Heart left ventricle (tissue), 16 donors: ENCODE measurements at regions not wholly inside any gene's neighbourhood (a gene's known extent, or its start where the extent isn't known, plus 50 kb on each side); places are given as distances from the start of the nearest gene placed in this dataset.

Experiments used
- ATAC-seq, 4 donors: fragments of 200-7000 bp; cut with Tn5 transposase; one replicate each; pipeline ENCODE4 v1.9.1; 2020 to 2022; ENCODE audit warnings: moderate library complexity in 4 of 4, mild to moderate bottlenecking in 3 of 4, moderate number of reproducible peaks in 1 of 4
- DNase-seq, 5 donors: peaks; one replicate each; pipeline ENCODE4 v3.0.0-alpha.2; 2020
- H3K27ac ChIP-seq, 12 donors: fragments of 200-600 bp; sonication (generic) in 4 of 12; one replicate each; pipeline versions ENCODE4 v1.5.0 to v1.8.0; 2016 to 2022; ENCODE audit warnings: mild to moderate bottlenecking in 2 of 12
- H3K27me3 ChIP-seq, 9 donors: fragments of 200-600 bp; sonication (generic) in 2 of 9; one replicate each; pipeline versions ENCODE4 v1.5.1 to v1.8.0; 2016 to 2022; ENCODE audit warnings: mild to moderate bottlenecking in 3 of 9
- H3K36me3 ChIP-seq, 9 donors: fragments of 200-600 bp; sonication (generic) in 2 of 9; one replicate each; pipeline versions ENCODE4 v1.5.0 to v1.8.0; 2018 to 2022; ENCODE audit warnings: mild to moderate bottlenecking in 2 of 9
- H3K4me1 ChIP-seq, 12 donors: fragments of 200-600 bp; sonication (generic) in 4 of 12; one replicate each; pipeline versions ENCODE4 v1.5.0 to v1.8.0; 2016 to 2022; ENCODE audit warnings: mild to moderate bottlenecking in 3 of 12
- H3K4me3 ChIP-seq, 12 donors: fragments of 200-600 bp; sonication (generic) in 4 of 12; one replicate each; pipeline versions ENCODE4 v1.5.0 to v1.8.0; 2017 to 2022; ENCODE audit warnings: mild to moderate bottlenecking in 9 of 12, moderate library complexity in 4 of 12
- H3K9me3 ChIP-seq, 12 donors: fragments of 200-600 bp; sonication (generic) in 4 of 12; one replicate each; pipeline versions ENCODE4 v1.5.0 to v1.8.0; 2016 to 2022; ENCODE audit warnings: mild to moderate bottlenecking in 1 of 12
- POLR2A ChIP-seq, 2 donors: fragments of 450-650 bp; IDR thresholded peaks; one replicate each; pipeline ENCODE4 v1.6.1; 2017; ENCODE audit warnings: antibody characterized with exemption in 2 of 2, mild to moderate bottlenecking in 2 of 2, moderate library complexity in 2 of 2
- WGBS, 4 donors: extraction: QIAGEN DNeasy Blood & Tissue Kit in 2 of 4; methylation state at CpG; one replicate each; pipeline versions ENCODE4 v1.1.5 to v1.1.7; 2013 to 2018; 5-methylcytosine and 5-hydroxymethylcytosine counted together
- intact Hi-C, 10 donors: fragments of 100-400 bp; cut with DNase I; formaldehyde crosslinking; loops; one replicate each; pipeline versions ENCODE4 v1.11.1 to v1.14.2; 2022
- TF ChIP-seq, protein P1 (sequence below), 12 donors: fragments of 200-600 bp; sonication (generic) in 4 of 12; IDR thresholded peaks; one replicate each; pipeline versions ENCODE4 v1.5.0 to v1.8.0; 2018 to 2022; ENCODE audit warnings: antibody characterized with exemption in 12 of 12, mild to moderate bottlenecking in 5 of 12
- donor health status: ischemic (EF 13 %, LVEDD 7.1; RV severe dilation, severe dysfunction).
- donor health status: healthy with polysubstance abuse.
- donor health status: DM: no; HTN: yes; CAD: no.
- donor health status: DM: no; HTN: no; CAD: no.
- donor health status: ischemic (EF 25% LVEDD 6.9; RV normal size, moderate dysfunction).
- donor health status: ischemic (EF 25% LVEDD 5.7; RV mildly dilated, moderate dysfunction).
- donor health status: healthy.
- donor health status: DM: yes; HTN: yes; CAD: no.
- donor health status: ischemic (EF 35%, LVEDD 5.7; RV mildly dilated, moderate dysfunction).
- donor health status: nonischemic (EF 11% LVEDD 7.7; RV severe dilation, severe dysfunction).
- donor health status: DM: yes; HTN: yes; CAD: no.
- donor health status: PGD.
- donor health status: ischemic (EF 29% LVEDD 5.4; RV normal size, mild dysfunction).
- donor health status: nonischemic (EF 23%, LVEDD 6.1; RV moderate dilation, normal function).

GRCh38 chr2:235257590-235257989, 236.3 kb upstream of the AGAP1 start:
- no peak overlapping the region for H3K4me3 ChIP-seq
- no peaks in the 10 kb centered on the region for H3K9me3 ChIP-seq
- H3K27me3 ChIP-seq, result peaks cover 0 to 3% (median 0%) of the 10 kb centered on the region in 9 donors
- H3K36me3 ChIP-seq, result no peaks in the 10 kb centered on the region
- H3K27ac ChIP-seq, result no peak overlapping the region
- no peak for ATAC-seq
- WGBS, 4 donors, result 87 to 100% (median 99%) methylated on average over 1 of the region's 1 CpG
- H3K4me1 ChIP-seq, result peaks cover 0 to under 1% (median 0%) of the 10 kb centered on the region in 12 donors
- TF ChIP-seq, protein P1, sequence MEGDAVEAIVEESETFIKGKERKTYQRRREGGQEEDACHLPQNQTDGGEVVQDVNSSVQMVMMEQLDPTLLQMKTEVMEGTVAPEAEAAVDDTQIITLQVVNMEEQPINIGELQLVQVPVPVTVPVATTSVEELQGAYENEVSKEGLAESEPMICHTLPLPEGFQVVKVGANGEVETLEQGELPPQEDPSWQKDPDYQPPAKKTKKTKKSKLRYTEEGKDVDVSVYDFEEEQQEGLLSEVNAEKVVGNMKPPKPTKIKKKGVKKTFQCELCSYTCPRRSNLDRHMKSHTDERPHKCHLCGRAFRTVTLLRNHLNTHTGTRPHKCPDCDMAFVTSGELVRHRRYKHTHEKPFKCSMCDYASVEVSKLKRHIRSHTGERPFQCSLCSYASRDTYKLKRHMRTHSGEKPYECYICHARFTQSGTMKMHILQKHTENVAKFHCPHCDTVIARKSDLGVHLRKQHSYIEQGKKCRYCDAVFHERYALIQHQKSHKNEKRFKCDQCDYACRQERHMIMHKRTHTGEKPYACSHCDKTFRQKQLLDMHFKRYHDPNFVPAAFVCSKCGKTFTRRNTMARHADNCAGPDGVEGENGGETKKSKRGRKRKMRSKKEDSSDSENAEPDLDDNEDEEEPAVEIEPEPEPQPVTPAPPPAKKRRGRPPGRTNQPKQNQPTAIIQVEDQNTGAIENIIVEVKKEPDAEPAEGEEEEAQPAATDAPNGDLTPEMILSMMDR (IDR thresholded peaks at IDR 0.05), result no peak
- no peak for TF ChIP-seq POLR2A (IDR thresholded peaks at IDR 0.05)
- DNase-seq, result no peak
- intact Hi-C loops, result no loop called here

DNA sequence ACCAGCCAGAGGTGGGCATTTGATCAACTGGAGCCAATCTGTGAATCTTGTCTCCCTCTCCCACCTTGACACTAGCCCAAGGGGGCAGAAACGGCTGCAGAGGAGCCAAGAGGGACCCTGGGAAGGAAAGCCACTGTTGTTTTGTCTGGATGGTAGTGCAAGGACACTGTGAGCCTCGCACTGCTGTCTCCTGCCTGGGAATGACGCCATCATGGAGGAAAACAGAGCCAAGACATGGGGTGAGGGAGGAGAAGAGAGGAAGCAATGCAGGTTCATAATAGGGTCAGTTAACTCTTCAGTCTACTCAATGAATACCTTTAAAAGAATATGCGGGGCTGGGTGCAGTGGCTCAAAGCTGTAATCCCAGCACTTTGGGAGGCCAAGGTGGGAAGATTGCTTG, 231.1 kb upstream of the AGAP1 start:
- Histone ChIP-seq H3K27me3 (peaks cover 0 to 16% (median 0%) of the 10 kb centered on the region in 9 donors), H3K36me3 (no peaks in the 10 kb centered on the region), H3K9me3 (no peaks in the 10 kb centered on the region), H3K27ac (peak overlapping the region in 8 of 12 donors; percentile 10 to 69 (median 49)), H3K4me3 (no peak overlapping the region), H3K4me1 (peaks cover 0 to 12% (median 0%) of the 10 kb centered on the region in 12 donors)
- no peak for TF ChIP-seq POLR2A (IDR thresholded peaks at IDR 0.05)
- TF ChIP-seq, protein P1 (IDR thresholded peaks at IDR 0.05), result no peak
- DNase-seq (no peak), ATAC-seq (peak in 2 of 4 donors; percentile 21 to 28)
- intact Hi-C loops, result no loop called here
- WGBS, 4 donors, result 57 to 63% (median 58%) methylated on average over 4 of the region's 4 CpGs

GRCh38 chr2:235263205-235264120, 230.4 kb upstream of the AGAP1 start:
- H3K9me3 ChIP-seq, result no peaks in the 10 kb centered on the region
- H3K4me3 ChIP-seq, result peak overlapping the region in 5 of 12 donors; percentile 4 to 16 (median 11)
- H3K27ac ChIP-seq, result peak overlapping the region in 10 of 12 donors; percentile 18 to 69 (median 49)
- intact Hi-C loops, result no loop called here
- H3K4me1 ChIP-seq, result peaks cover 0 to 12% (median 0%) of the 10 kb centered on the region in 12 donors
- H3K27me3 ChIP-seq, result peaks cover 0 to 16% (median 0%) of the 10 kb centered on the region in 9 donors
- DNase-seq, result peak; percentile 70 to 91 (median 88)
- ATAC-seq, result peak; percentile 73 to 94 (median 92)
- no peaks in the 10 kb centered on the region for H3K36me3 ChIP-seq
- WGBS, 4 donors, result 39 to 55% (median 42%) methylated on average over 28 of the region's 28 CpGs
- TF ChIP-seq, protein P1 (IDR thresholded peaks at IDR 0.05), result no peak
- TF ChIP-seq POLR2A (IDR thresholded peaks at IDR 0.05), result no peak

- 52 to 76% (median 73%) methylated on average over 1 of the region's 1 CpG for WGBS, 4 donors
- H3K9me3 ChIP-seq, result no peaks in the 10 kb centered on the region
- H3K4me3 ChIP-seq, result peak overlapping the region in 1 of 12 donors; percentile 14
- DNase-seq (no peak), ATAC-seq (no peak)
- H3K4me1 ChIP-seq, result peaks cover 0 to 12% (median 0%) of the 10 kb centered on the region in 12 donors
- H3K27ac ChIP-seq, result peak overlapping the region in 9 of 12 donors; percentile 1 to 69 (median 52)
- H3K36me3 ChIP-seq, result no peaks in the 10 kb centered on the region
- TF ChIP-seq, protein P1 (IDR thresholded peaks at IDR 0.05), result no peak
- no peak for TF ChIP-seq POLR2A (IDR thresholded peaks at IDR 0.05)
- intact Hi-C loops, result no loop called here
- H3K27me3 ChIP-seq, result peaks cover 0 to 16% (median 0%) of the 10 kb centered on the region in 9 donors
These were observed 229.7 kb upstream of the AGAP1 start for GRCh38 chr2:235264121-235264493.
